Body of pancreas (tissue), 4 donors: ENCODE measurements at regions not wholly inside any gene's neighbourhood (a gene's known extent, or its start where the extent isn't known, plus 50 kb on each side); places are given as distances from the start of the nearest gene placed in this dataset.

ENCODE experiments used
- ATAC-seq: fragments of 150-250 bp; one replicate; pipeline ENCODE4 v1.9.1; 2016
- DNase-seq, 4 donors: peaks; one replicate each; pipeline ENCODE4 v3.0.0-alpha.2; 2019
- H3K27ac ChIP-seq, 4 donors: fragments of 200-600 bp; sonication (generic); 1 replicate in 3 of 4; 2 replicates in 1 of 4; pipeline versions ENCODE4 v1.5.1 to v1.6.1; 2016 to 2019; ENCODE audit warnings: mild to moderate bottlenecking in 1 of 4, mixed read lengths in 1 of 4, moderate library complexity in 1 of 4
- H3K27me3 ChIP-seq, 2 donors: fragments of 200-600 bp; sonication (generic); one replicate each; pipeline ENCODE4 v1.6.0; 2016; ENCODE audit warnings: mild to moderate bottlenecking in 1 of 2
- H3K36me3 ChIP-seq, 2 donors: fragments of 200-600 bp; sonication (generic); replicated peaks in 1 of 2; 2 replicates each; pipeline ENCODE4 v1.5.1; 2016; ENCODE audit warnings: low read depth in 2 of 2; ENCODE audit not compliant: insufficient read depth in 1 of 2
- H3K4me1 ChIP-seq: fragments of 200-600 bp; sonication (generic); one replicate; pipeline ENCODE4 v1.6.0; 2016
- H3K4me3 ChIP-seq, 2 donors: fragments of 200-600 bp; sonication (generic); 1 replicate in 1 of 2; 2 replicates in 1 of 2; pipeline ENCODE4 v1.5.1; 2016 to 2019
- H3K9me3 ChIP-seq, 3 donors: fragments of 200-600 bp; sonication (generic); 1 replicate in 2 of 3; 2 replicates in 1 of 3; pipeline ENCODE4 v1.5.1; 2016
- POLR2A ChIP-seq, 3 donors: fragments of 450-650 bp; IDR thresholded peaks; one replicate each; pipeline ENCODE4 v1.6.1; 2016; ENCODE audit warnings: antibody characterized with exemption in 3 of 3, mild to moderate bottlenecking in 2 of 3
- WGBS, 2 donors: methylation state at CpG; one replicate each; pipeline ENCODE4 v1.1.5; 2017; 5-methylcytosine and 5-hydroxymethylcytosine counted together
- intact Hi-C: fragments of 100-400 bp; cut with DNase I; formaldehyde crosslinking; loops from one replicate; pipeline ENCODE4 v1.15.1; 2023
- TF ChIP-seq, protein P1 (sequence below), 7 experiments: fragments of 450-650 bp in 4 of 7; fragments of 200-600 bp in 3 of 7; sonication (generic) in 3 of 7; IDR thresholded peaks; one replicate each; pipeline ENCODE4 v1.5.1; 2016 to 2019; ENCODE audit warnings: antibody characterized with exemption in 7 of 7

DNA sequence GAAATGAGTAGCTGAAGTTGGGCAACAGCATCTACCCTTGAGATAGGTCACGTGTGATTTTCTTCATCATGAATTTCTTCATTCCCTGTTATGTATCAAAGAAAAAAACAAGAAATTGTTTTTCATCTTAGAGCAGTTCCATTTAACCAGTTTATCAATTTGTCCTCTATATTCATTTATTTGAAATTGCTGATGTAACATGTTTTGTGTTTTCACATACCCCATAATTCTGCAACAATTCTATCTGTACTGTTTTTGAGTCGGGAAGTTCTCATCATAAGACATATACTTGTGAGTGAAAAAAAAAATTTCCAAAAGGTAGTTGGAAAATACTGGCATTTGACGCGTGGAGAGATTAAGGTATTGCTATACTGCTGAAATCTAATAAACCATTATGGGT is 422.6 kb upstream of the REG3G start:
- ATAC-seq = no peak
- H3K36me3 ChIP-seq = no peaks in the 10 kb centered on the region
- no peaks in the 10 kb centered on the region for H3K4me1 ChIP-seq
- DNase-seq = no peak
- H3K4me3 ChIP-seq = no peak overlapping the region
- TF ChIP-seq POLR2A (IDR thresholded peaks at IDR 0.05) = no peak
- TF ChIP-seq, protein P1, sequence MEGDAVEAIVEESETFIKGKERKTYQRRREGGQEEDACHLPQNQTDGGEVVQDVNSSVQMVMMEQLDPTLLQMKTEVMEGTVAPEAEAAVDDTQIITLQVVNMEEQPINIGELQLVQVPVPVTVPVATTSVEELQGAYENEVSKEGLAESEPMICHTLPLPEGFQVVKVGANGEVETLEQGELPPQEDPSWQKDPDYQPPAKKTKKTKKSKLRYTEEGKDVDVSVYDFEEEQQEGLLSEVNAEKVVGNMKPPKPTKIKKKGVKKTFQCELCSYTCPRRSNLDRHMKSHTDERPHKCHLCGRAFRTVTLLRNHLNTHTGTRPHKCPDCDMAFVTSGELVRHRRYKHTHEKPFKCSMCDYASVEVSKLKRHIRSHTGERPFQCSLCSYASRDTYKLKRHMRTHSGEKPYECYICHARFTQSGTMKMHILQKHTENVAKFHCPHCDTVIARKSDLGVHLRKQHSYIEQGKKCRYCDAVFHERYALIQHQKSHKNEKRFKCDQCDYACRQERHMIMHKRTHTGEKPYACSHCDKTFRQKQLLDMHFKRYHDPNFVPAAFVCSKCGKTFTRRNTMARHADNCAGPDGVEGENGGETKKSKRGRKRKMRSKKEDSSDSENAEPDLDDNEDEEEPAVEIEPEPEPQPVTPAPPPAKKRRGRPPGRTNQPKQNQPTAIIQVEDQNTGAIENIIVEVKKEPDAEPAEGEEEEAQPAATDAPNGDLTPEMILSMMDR (IDR thresholded peaks at IDR 0.05) = no peak
- no peaks in the 10 kb centered on the region for H3K9me3 ChIP-seq
- 80 to 89% methylated on average over 4 of the region's 4 CpGs for WGBS, 2 donors
- no peak overlapping the region for H3K27ac ChIP-seq
- no peaks in the 10 kb centered on the region for H3K27me3 ChIP-seq
- intact Hi-C loops = no loop called here

DNA sequence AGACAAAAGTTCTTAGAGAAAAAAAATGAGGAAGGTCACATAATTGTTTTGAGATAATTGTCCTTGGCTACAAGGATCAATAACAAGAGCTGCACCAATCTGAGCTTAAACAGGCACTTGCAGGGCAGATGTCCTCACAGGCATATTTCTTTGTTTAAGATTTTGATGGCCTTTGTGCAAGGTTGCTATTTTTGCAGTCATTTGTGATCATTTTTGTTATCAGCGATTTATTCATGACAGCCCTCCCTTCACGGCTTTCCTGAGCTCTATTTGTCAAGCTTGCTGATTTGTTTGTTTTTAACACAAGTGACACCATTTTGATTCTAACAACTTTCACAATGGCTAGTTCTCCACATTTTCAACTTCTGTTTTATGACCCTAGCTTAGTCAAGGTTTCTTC is 418.6 kb upstream of the REG3G start:
- no peak overlapping the region for H3K27ac ChIP-seq
- 6 to 14% methylated on average over 2 of the region's 2 CpGs for WGBS, 2 donors
- no peaks in the 10 kb centered on the region for H3K4me1 ChIP-seq
- intact Hi-C loops = no loop called here
- no peak for DNase-seq
- no peaks in the 10 kb centered on the region for H3K9me3 ChIP-seq
- H3K27me3 ChIP-seq = no peaks in the 10 kb centered on the region
- no peaks in the 10 kb centered on the region for H3K36me3 ChIP-seq
- TF ChIP-seq, protein P1 (IDR thresholded peaks at IDR 0.05) = no peak
- TF ChIP-seq POLR2A (IDR thresholded peaks at IDR 0.05) = no peak
- H3K4me3 ChIP-seq = no peak overlapping the region
- no peak for ATAC-seq

DNA sequence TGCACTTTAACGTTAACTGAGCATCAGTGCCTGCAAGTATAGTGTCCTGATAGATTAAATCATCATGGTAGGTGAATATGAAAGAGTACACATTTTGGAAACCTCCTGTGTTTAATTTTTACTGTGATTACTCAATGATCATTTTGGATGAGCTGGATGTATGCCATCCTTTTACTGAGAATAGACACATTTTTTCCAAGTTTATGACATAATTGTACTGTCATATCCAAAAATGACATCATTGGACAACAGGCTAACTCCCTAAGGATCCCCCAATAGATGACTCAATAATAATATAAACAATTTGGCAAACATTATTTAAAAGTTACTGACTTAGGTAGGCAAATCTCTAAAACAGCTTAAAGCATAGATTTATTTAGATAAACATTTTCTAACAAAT is 410.8 kb upstream of the REG3G start:
- ATAC-seq (no peak), DNase-seq (no peak)
- 71 to 79% methylated on average over 1 of the region's 1 CpG for WGBS, 2 donors
- no peak overlapping the region for H3K4me3 ChIP-seq
- H3K27ac ChIP-seq = no peak overlapping the region
- H3K27me3 ChIP-seq = no peaks in the 10 kb centered on the region
- no peaks in the 10 kb centered on the region for H3K4me1 ChIP-seq
- H3K9me3 ChIP-seq = no peaks in the 10 kb centered on the region
- no peaks in the 10 kb centered on the region for H3K36me3 ChIP-seq
- TF ChIP-seq, protein P1 (IDR thresholded peaks at IDR 0.05) = no peak
- no peak for TF ChIP-seq POLR2A (IDR thresholded peaks at IDR 0.05)
- intact Hi-C loops = no loop called here

DNA sequence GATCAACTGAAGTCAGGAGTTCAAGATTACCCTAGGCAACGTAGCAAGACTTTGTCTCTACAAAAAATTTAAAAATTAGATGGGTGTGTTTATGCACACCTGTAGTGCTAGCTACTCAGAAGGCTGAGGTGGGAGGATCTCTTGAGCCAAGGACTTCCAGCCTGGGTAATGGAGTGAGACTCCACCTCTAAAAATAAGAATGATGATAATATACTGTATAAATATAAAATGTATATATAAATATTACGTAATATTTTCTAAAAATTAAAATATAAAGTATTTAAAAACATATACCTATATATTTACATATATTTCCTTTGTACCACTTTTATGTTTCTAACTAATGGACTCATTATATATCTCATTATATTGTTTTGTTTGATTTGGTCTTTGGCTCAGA is 409.5 kb upstream of the REG3G start:
- no peak overlapping the region for H3K27ac ChIP-seq
- TF ChIP-seq POLR2A (IDR thresholded peaks at IDR 0.05) = no peak
- TF ChIP-seq, protein P1 (IDR thresholded peaks at IDR 0.05) = no peak
- no peaks in the 10 kb centered on the region for H3K9me3 ChIP-seq
- H3K27me3 ChIP-seq = no peaks in the 10 kb centered on the region
- DNase-seq = no peak
- no peaks in the 10 kb centered on the region for H3K36me3 ChIP-seq
- no peaks in the 10 kb centered on the region for H3K4me1 ChIP-seq
- intact Hi-C loops = no loop called here
- ATAC-seq = no peak
- 51% methylated on average over 2 of the region's 2 CpGs for WGBS, 2 donors
- no peak overlapping the region for H3K4me3 ChIP-seq

DNA sequence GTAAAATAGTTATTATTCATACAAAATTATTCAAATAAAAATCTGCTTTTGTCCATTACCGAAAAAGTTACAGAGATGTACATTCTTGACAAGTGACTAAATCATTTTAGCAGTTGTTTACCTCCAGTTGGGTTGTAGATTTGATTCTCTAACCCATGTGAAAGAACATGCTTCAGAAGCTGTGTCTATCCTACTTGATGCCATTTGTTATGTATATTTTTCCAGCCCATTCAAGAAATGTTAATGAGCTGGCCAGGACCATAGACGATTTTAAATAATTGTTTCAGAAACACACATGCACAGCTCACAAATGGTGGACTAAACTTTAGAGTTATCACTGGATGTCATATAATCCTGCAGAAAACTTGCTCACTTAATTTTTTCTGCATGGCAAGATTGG is 391.1 kb upstream of the REG3G start:
- H3K27me3 ChIP-seq = no peaks in the 10 kb centered on the region
- no peaks in the 10 kb centered on the region for H3K4me1 ChIP-seq
- H3K36me3 ChIP-seq = no peaks in the 10 kb centered on the region
- no peak overlapping the region for H3K27ac ChIP-seq
- TF ChIP-seq, protein P1 (IDR thresholded peaks at IDR 0.05) = no peak
- no peak for TF ChIP-seq POLR2A (IDR thresholded peaks at IDR 0.05)
- intact Hi-C loops = no loop called here
- H3K4me3 ChIP-seq = no peak overlapping the region
- DNase-seq = no peak
- ATAC-seq = no peak
- 48 to 61% methylated on average over 2 of the region's 2 CpGs for WGBS, 2 donors
- no peaks in the 10 kb centered on the region for H3K9me3 ChIP-seq
